Astrocyte of the spinal cord (primary cell): ENCODE measurements at regions not wholly inside any gene's neighbourhood (a gene's known extent, or its start where the extent isn't known, plus 50 kb on each side); places are given as distances from the start of the nearest gene placed in this dataset.

Experiments
- DNase-seq: peaks from one replicate; pipeline ENCODE4 v3.0.0; 2011; ENCODE audit warnings: low read depth, low spot score
- H3K4me3 ChIP-seq: 2 replicates; pipeline ENCODE4 v1.5.1; 2011; ENCODE audit warnings: low read depth, mild to moderate bottlenecking, low read length, moderate library complexity
- CTCF ChIP-seq: IDR thresholded peaks from 2 replicates; pipeline ENCODE4 v1.5.1; 2012; ENCODE audit warnings: low read depth, mild to moderate bottlenecking, low read length, inconsistent platforms
- in situ Hi-C: cut with HindIII; loops from 2 replicates; pipeline ENCODE4 v1.10.0; 2017; ENCODE audit warnings: low sequenced_read_pairs

GRCh38 chr1:193807208-193807607 is 620.8 kb upstream of the B3GALT2 start:
- TF ChIP-seq CTCF: no peak
- no peak overlapping the region for H3K4me3 ChIP-seq
- DNase-seq: no peak
- in situ Hi-C loops: no loop called here

GRCh38 chr1:193806079-193807048 is 620.0 kb upstream of the B3GALT2 start:
- no peak for TF ChIP-seq CTCF
- H3K4me3 ChIP-seq: no peak overlapping the region
- no peak for DNase-seq
- in situ Hi-C loops: no loop called here

- in situ Hi-C loops: no loop called here
Measured at GRCh38 chr1:193799948-193800690, 613.7 kb upstream of the B3GALT2 start.

GRCh38 chr1:193799371-193799770 is 613.0 kb upstream of the B3GALT2 start:
- no peak overlapping the region for H3K4me3 ChIP-seq
- no peak for TF ChIP-seq CTCF
- in situ Hi-C loops: no loop called here
- no peak for DNase-seq

More at GRCh38 chr1:193799948-193800690, 613.7 kb upstream of the B3GALT2 start:
- no peak overlapping the region for H3K4me3 ChIP-seq
- no peak for TF ChIP-seq CTCF
- no peak for DNase-seq

GRCh38 chr1:193794239-193794638 is 607.8 kb upstream of the B3GALT2 start:
- TF ChIP-seq CTCF: no peak
- H3K4me3 ChIP-seq: no peak overlapping the region
- DNase-seq: peak; percentile 21
- in situ Hi-C loops: no loop called here

- in situ Hi-C loops: no loop called here
- no peak for DNase-seq
- no peak for TF ChIP-seq CTCF
- no peak overlapping the region for H3K4me3 ChIP-seq
Measured at GRCh38 chr1:193791746-193792145, 605.3 kb upstream of the B3GALT2 start.
